Endodermal cell (in vitro differentiated cells): ENCODE measurements at regions not wholly inside any gene's neighbourhood (a gene's known extent, or its start where the extent isn't known, plus 50 kb on each side); places are given as distances from the start of the nearest gene placed in this dataset.

ENCODE experiments used
- DNase-seq: peaks from one replicate; pipeline ENCODE4 v3.0.0-alpha.2; 2017
- H3K27ac ChIP-seq: 2 replicates; pipeline ENCODE4 v1.5.1; 2013; ENCODE audit warnings: mild to moderate bottlenecking, low read depth, low read length, moderate library complexity
- H3K27me3 ChIP-seq: 2 replicates; pipeline ENCODE4 v1.6.1; 2013; ENCODE audit warnings: mild to moderate bottlenecking, low read length, moderate library complexity; ENCODE audit not compliant: insufficient read depth, control insufficient read depth, poor library complexity, severe bottlenecking
- H3K36me3 ChIP-seq: 2 replicates; pipeline ENCODE4 v1.7.0; 2013; ENCODE audit warnings: mild to moderate bottlenecking, low read length, moderate library complexity; ENCODE audit not compliant: control insufficient read depth, insufficient read depth
- H3K4me1 ChIP-seq: one replicate; pipeline ENCODE4 v1.7.0; 2013; ENCODE audit warnings: low read length; ENCODE audit not compliant: control insufficient read depth, insufficient read depth
- H3K4me3 ChIP-seq: 2 replicates; pipeline ENCODE4 v1.5.1; 2013; ENCODE audit warnings: mild to moderate bottlenecking, low read length, moderate library complexity
- H3K9ac ChIP-seq: 2 replicates; pipeline ENCODE4 v1.6.1; 2013; ENCODE audit warnings: mild to moderate bottlenecking, low read length, moderate library complexity; ENCODE audit not compliant: poor library complexity, severe bottlenecking; ENCODE audit errors: extremely low read depth
- H3K9me3 ChIP-seq: 2 replicates; pipeline ENCODE4 v1.6.1; 2013; ENCODE audit warnings: mild to moderate bottlenecking, low read length, moderate library complexity; ENCODE audit not compliant: control insufficient read depth
- H3K27ac Mint-ChIP-seq: 2 replicates; pipeline ENCODE4 v1.8.0; 2020; ENCODE audit warnings: mixed read lengths
- H3K27me3 Mint-ChIP-seq: 2 replicates; pipeline ENCODE4 v1.8.0; 2021; ENCODE audit warnings: mild to moderate bottlenecking, mixed read lengths; ENCODE audit not compliant: insufficient read depth
- H3K36me3 Mint-ChIP-seq: 2 replicates; pipeline ENCODE4 v1.8.0; 2020; ENCODE audit warnings: low read depth, mixed read lengths
- H3K4me1 Mint-ChIP-seq: 2 replicates; pipeline ENCODE4 v1.8.0; 2020; ENCODE audit warnings: mixed read lengths
- H3K4me3 Mint-ChIP-seq: 2 replicates; pipeline ENCODE4 v1.8.0; 2020; ENCODE audit warnings: mild to moderate bottlenecking, moderate library complexity, mixed read lengths
- H3K9me3 Mint-ChIP-seq: 2 replicates; pipeline ENCODE4 v1.8.0; 2020; ENCODE audit warnings: mild to moderate bottlenecking, mixed read lengths
- CTCF ChIP-seq: fragments of 200-600 bp; sonication (generic); conservative IDR thresholded peaks from 2 replicates; pipeline ENCODE4 v1.5.0; 2021; ENCODE audit warnings: antibody characterized with exemption, mild to moderate bottlenecking
- WGBS, 2 experiments: methylation state at CpG; one replicate each; pipeline versions ENCODE4 v1.1.5 to v1.1.7; 2013; ENCODE audit warnings: missing lambda C conversion rate in 2 of 2, mixed read lengths in 1 of 2; ENCODE audit not compliant: insufficient coverage in 1 of 2, insufficient read length in 1 of 2; 5-methylcytosine and 5-hydroxymethylcytosine counted together

DNA sequence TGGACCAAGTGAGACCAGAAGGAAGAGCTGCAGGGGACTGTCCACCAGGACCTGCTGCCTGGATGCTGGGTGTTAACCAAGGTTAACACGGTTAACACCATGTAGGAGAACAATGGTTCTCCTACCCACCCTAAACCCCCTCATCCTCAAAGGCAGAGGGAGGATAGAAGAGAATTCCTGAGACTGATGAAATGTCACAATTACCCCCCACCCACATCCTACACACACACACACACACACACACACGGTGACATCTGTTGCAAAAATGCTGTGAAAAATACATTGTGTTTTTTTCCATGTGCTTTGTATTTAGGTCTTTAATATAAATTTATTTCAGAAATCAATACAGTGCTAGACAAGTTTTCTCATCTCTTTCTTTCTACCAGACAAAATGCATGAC is 113.9 kb upstream of the HES1 start:
- TF ChIP-seq CTCF = no peak
- Histone ChIP-seq H3K27me3 (no peaks in the 10 kb centered on the region), H3K27ac (no peak overlapping the region), H3K9ac (no peak overlapping the region), H3K4me3 (no peak overlapping the region), H3K9me3 (no peaks in the 10 kb centered on the region), H3K36me3 (no peaks in the 10 kb centered on the region), H3K4me1 (no peaks in the 10 kb centered on the region)
- DNase-seq = no peak
- Mint-ChIP-seq H3K9me3 (no peaks in the 10 kb centered on the region), H3K36me3 (no peaks in the 10 kb centered on the region), H3K4me1 (peaks cover 7% of the 10 kb centered on the region), H3K27ac (no peak overlapping the region), H3K4me3 (no peak overlapping the region), H3K27me3 (no peaks in the 10 kb centered on the region)
- WGBS, 2 experiments = no CpG with 5 or more reads among the region's 2 CpGs

DNA sequence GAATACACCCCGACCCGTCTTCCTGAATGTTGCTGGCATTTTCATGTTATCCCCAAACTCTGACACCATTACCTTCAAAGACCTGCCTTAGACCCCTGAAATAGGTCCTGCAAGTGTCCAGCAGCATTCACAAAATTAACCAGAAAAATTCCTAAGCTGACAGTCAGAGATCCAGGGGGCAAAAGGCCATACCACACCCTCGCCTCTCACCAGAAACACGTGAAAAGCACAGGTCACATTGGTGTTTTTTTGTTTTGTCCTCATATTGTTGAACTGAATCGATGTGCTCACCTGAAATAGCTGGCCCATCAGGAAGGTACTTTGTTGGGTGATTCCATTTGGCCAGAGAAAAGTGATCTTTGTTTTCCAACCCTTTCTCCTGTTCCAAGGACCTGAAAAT is 113.1 kb upstream of the HES1 start:
- H3K27ac ChIP-seq = no peak overlapping the region
- no peaks in the 10 kb centered on the region for H3K9me3 ChIP-seq
- no peak for DNase-seq
- H3K4me3 ChIP-seq = no peak overlapping the region
- Mint-ChIP-seq H3K27me3 (no peaks in the 10 kb centered on the region), H3K36me3 (no peaks in the 10 kb centered on the region), H3K4me1 (peaks cover 7% of the 10 kb centered on the region), H3K27ac (no peak overlapping the region), H3K9me3 (no peaks in the 10 kb centered on the region), H3K4me3 (no peak overlapping the region)
- WGBS, 2 experiments = 73 to 94% methylated on average over 4 to 5 of the region's 5 CpGs
- H3K36me3 ChIP-seq = no peaks in the 10 kb centered on the region
- H3K4me1 ChIP-seq = no peaks in the 10 kb centered on the region
- no peaks in the 10 kb centered on the region for H3K27me3 ChIP-seq
- TF ChIP-seq CTCF = no peak
- H3K9ac ChIP-seq = no peak overlapping the region

- 89 to 93% methylated on average over 5 to 9 of the region's 9 CpGs for WGBS, 2 experiments
- Mint-ChIP-seq H3K4me1 (peaks cover 7% of the 10 kb centered on the region), H3K27me3 (no peaks in the 10 kb centered on the region)
Observed at GRCh38 chr3:194023501-194024280, 112.3 kb upstream of the HES1 start.

More at GRCh38 chr3:194023501-194024280, 112.3 kb upstream of the HES1 start:
- Histone ChIP-seq H3K9ac (no peak overlapping the region), H3K27ac (no peak overlapping the region), H3K27me3 (no peaks in the 10 kb centered on the region), H3K36me3 (no peaks in the 10 kb centered on the region), H3K4me1 (no peaks in the 10 kb centered on the region), H3K9me3 (no peaks in the 10 kb centered on the region), H3K4me3 (no peak overlapping the region)
- no peak for TF ChIP-seq CTCF
- no peak for DNase-seq
- H3K9me3 Mint-ChIP-seq = no peaks in the 10 kb centered on the region
- H3K4me3 Mint-ChIP-seq = no peak overlapping the region
- H3K27ac Mint-ChIP-seq = no peak overlapping the region
- H3K36me3 Mint-ChIP-seq = no peaks in the 10 kb centered on the region
